H1 (cell line): ENCODE measurements at regions not wholly inside any gene's neighbourhood (a gene's known extent, or its start where the extent isn't known, plus 50 kb on each side); places are given as distances from the start of the nearest gene placed in this dataset.

Source experiments
- CTCF ChIA-PET: fragments of 300-600 bp; sonication (Branson Sonifier 250); formaldehyde crosslinking; loops from one replicate; lab custom pipeline; 2021; ENCODE audit not compliant: partially characterized antibody; lab: Charles Lee
- POLR2A ChIA-PET: fragments of 300-600 bp; sonication (Branson Sonifier 250); formaldehyde crosslinking; loops from one replicate; lab custom pipeline; 2021; ENCODE audit warnings: inconsistent platforms; ENCODE audit not compliant: partially characterized antibody; lab: Charles Lee
- DNase-seq, 2 experiments: peaks; one replicate each; pipeline versions ENCODE4 v3.0.0 to v3.0.0-alpha.2; 2010 to 2022; ENCODE audit warnings: low spot score in 2 of 2, low read depth in 1 of 2, mixed read lengths in 1 of 2
- FAIRE-seq: peaks from 2 replicates; lab custom pipeline; 2011; peaks lifted over from hg19 to GRCh38; lab: Jason Lieb, UNC
- H2AFZ ChIP-seq: 2 replicates; pipeline ENCODE4 v1.8.1; 2012; ENCODE audit warnings: low read length, inconsistent platforms
- H2AK5ac ChIP-seq: 2 replicates; pipeline ENCODE4 v1.6.1; 2013; ENCODE audit warnings: low read depth, low read length
- H2BK120ac ChIP-seq: replicated peaks from 2 replicates; pipeline ENCODE3; 2013; ENCODE audit warnings: low read depth, low read length, inconsistent platforms
- H2BK12ac ChIP-seq: 2 replicates; pipeline ENCODE4 v1.6.1; 2013; ENCODE audit warnings: low read depth, low read length
- H2BK15ac ChIP-seq: 2 replicates; pipeline ENCODE4 v1.6.1; 2013; ENCODE audit warnings: low read length
- H2BK20ac ChIP-seq: 2 replicates; pipeline ENCODE4 v1.6.1; 2013; ENCODE audit warnings: low read length
- H2BK5ac ChIP-seq: 2 replicates; pipeline ENCODE4 v1.6.1; 2013; ENCODE audit warnings: low read depth, low read length
- H3K14ac ChIP-seq: 2 replicates; pipeline ENCODE4 v1.6.1; 2013; ENCODE audit warnings: inconsistent platforms; ENCODE audit not compliant: insufficient read length
- H3K18ac ChIP-seq: 2 replicates; pipeline ENCODE4 v1.6.1; 2013; ENCODE audit warnings: low read length; ENCODE audit errors: extremely low read depth
- H3K23ac ChIP-seq: 2 replicates; pipeline ENCODE4 v1.6.1; 2013; ENCODE audit warnings: inconsistent platforms; ENCODE audit not compliant: insufficient read length
- H3K23me2 ChIP-seq: 2 replicates; pipeline ENCODE4 v1.6.1; 2013; ENCODE audit warnings: low read depth, low read length
- H3K27ac ChIP-seq: 2 replicates; pipeline ENCODE4 v1.6.1; 2011; ENCODE audit warnings: low read depth, low read length, inconsistent platforms
- H3K27me3 ChIP-seq, 4 experiments: replicated peaks in 1 of 4; 1 replicate in 1 of 4; 2 replicates in 3 of 4; pipeline versions ENCODE4 v1.6.1 to v1.8.1; 2011 to 2013; ENCODE audit warnings: low read length in 3 of 4, mild to moderate bottlenecking in 3 of 4, inconsistent platforms in 2 of 4, mixed read lengths in 2 of 4, moderate library complexity in 1 of 4; ENCODE audit not compliant: control insufficient read depth in 3 of 4, insufficient read depth in 3 of 4; ENCODE audit errors: extremely low read depth in 1 of 4
- H3K36me3 ChIP-seq, 4 experiments: 2 replicates each; pipeline versions ENCODE4 v1.6.1 to v1.8.1; 2011 to 2013; ENCODE audit warnings: mild to moderate bottlenecking in 4 of 4, low read length in 3 of 4, moderate library complexity in 2 of 4, control low read depth in 1 of 4, inconsistent platforms in 1 of 4; ENCODE audit not compliant: insufficient read depth in 4 of 4, control insufficient read depth in 2 of 4
- H3K4ac ChIP-seq: replicated peaks from 2 replicates; pipeline ENCODE3; 2013; ENCODE audit warnings: low read length, low read depth, mixed read lengths, inconsistent platforms; ENCODE audit not compliant: insufficient read length
- H3K4me1 ChIP-seq, 4 experiments: replicated peaks in 1 of 4; 1 replicate in 1 of 4; 2 replicates in 3 of 4; pipeline versions ENCODE4 v1.6.1 to v1.8.1; 2011 to 2013; ENCODE audit warnings: low read length in 3 of 4, inconsistent platforms in 2 of 4, mixed read lengths in 1 of 4; ENCODE audit not compliant: insufficient read depth in 4 of 4, control insufficient read depth in 3 of 4
- H3K4me2 ChIP-seq, 2 experiments: 2 replicates each; pipeline versions ENCODE4 v1.6.1 to v1.8.1; 2011 to 2013; ENCODE audit warnings: low read depth in 2 of 2, low read length in 2 of 2, control low read depth in 1 of 2, inconsistent platforms in 1 of 2, mild to moderate bottlenecking in 1 of 2; ENCODE audit not compliant: insufficient read depth in 1 of 2
- H3K4me3 ChIP-seq, 4 experiments: fragments of 200-600, 300-600 bp in 1 of 4; sonication (generic), shearing (Covaris generic), sonication (Bioruptor Twin) in 1 of 4; 2 replicates each; pipeline versions ENCODE4 v1.5.1 to v1.8.1; 2011 to 2016; ENCODE audit warnings: low read length in 4 of 4, low read depth in 3 of 4, control low read depth in 2 of 4, inconsistent platforms in 2 of 4, mild to moderate bottlenecking in 2 of 4, mixed read lengths in 1 of 4, moderate library complexity in 1 of 4; ENCODE audit not compliant: insufficient read depth in 2 of 4; ENCODE audit errors: extremely low read depth in 1 of 4
- H3K56ac ChIP-seq: replicated peaks from 2 replicates; pipeline ENCODE3; 2013; ENCODE audit warnings: low read depth, mild to moderate bottlenecking, mixed read lengths, low read length, inconsistent platforms; ENCODE audit not compliant: insufficient read length
- H3K79me1 ChIP-seq: 2 replicates; pipeline ENCODE4 v1.6.1; 2013; ENCODE audit warnings: low read depth, low read length, control low read depth
- H3K79me2 ChIP-seq, 2 experiments: 2 replicates each; pipeline versions ENCODE4 v1.6.1 to v1.8.1; 2012 to 2013; ENCODE audit warnings: low read length in 2 of 2, mild to moderate bottlenecking in 2 of 2, inconsistent platforms in 1 of 2; ENCODE audit not compliant: insufficient read depth in 2 of 2, control insufficient read depth in 1 of 2
- H3K9ac ChIP-seq, 4 experiments: replicated peaks in 1 of 4; 1 replicate in 1 of 4; 2 replicates in 3 of 4; pipeline versions ENCODE4 v1.6.1 to v1.8.1; 2011 to 2013; ENCODE audit warnings: low read depth in 3 of 4, low read length in 3 of 4, control low read depth in 2 of 4, mild to moderate bottlenecking in 2 of 4, moderate library complexity in 2 of 4, inconsistent platforms in 1 of 4; ENCODE audit errors: extremely low read depth in 1 of 4
- H3K9me3 ChIP-seq, 2 experiments: 2 replicates each; pipeline versions ENCODE4 v1.6.1 to v1.8.1; 2012 to 2013; ENCODE audit warnings: mild to moderate bottlenecking in 2 of 2, moderate library complexity in 2 of 2, control low read depth in 1 of 2, inconsistent platforms in 1 of 2, low read depth in 1 of 2, low read length in 1 of 2, mixed read lengths in 1 of 2; ENCODE audit not compliant: insufficient read depth in 2 of 2
- H4K20me1 ChIP-seq, 2 experiments: replicated peaks in 1 of 2; 2 replicates each; pipeline versions ENCODE3 to v1.8.1; 2011 to 2013; ENCODE audit warnings: inconsistent platforms in 2 of 2, low read length in 2 of 2, mild to moderate bottlenecking in 1 of 2; ENCODE audit not compliant: insufficient read depth in 2 of 2, control insufficient read depth in 1 of 2
- H4K5ac ChIP-seq: 2 replicates; pipeline ENCODE4 v1.6.1; 2013; ENCODE audit warnings: low read length, low read depth, mixed read lengths, inconsistent platforms; ENCODE audit not compliant: insufficient read length
- H4K8ac ChIP-seq: 2 replicates; pipeline ENCODE4 v1.8.0; 2013; ENCODE audit warnings: mild to moderate bottlenecking, moderate library complexity, low read length, inconsistent platforms; ENCODE audit not compliant: insufficient read depth; ENCODE audit errors: extremely low read depth
- H4K91ac ChIP-seq: replicated peaks from 2 replicates; pipeline ENCODE3; 2013; ENCODE audit warnings: low read length, mixed read lengths, inconsistent platforms; ENCODE audit not compliant: insufficient read length
- FOSL1 ChIP-seq: IDR thresholded peaks from 2 replicates; pipeline ENCODE4 v1.6.1; 2011; ENCODE audit warnings: mild to moderate bottlenecking, low read depth, low read length, moderate library complexity; ENCODE audit not compliant: insufficient read depth
- HDAC2 ChIP-seq, 2 experiments: fragments of 300-600 bp in 1 of 2; sonication (generic) in 1 of 2; IDR thresholded peaks; 2 replicates each; pipeline ENCODE4 v1.6.1; 2011 to 2012; ENCODE audit warnings: low read depth in 2 of 2, low read length in 2 of 2, mild to moderate bottlenecking in 2 of 2, moderate library complexity in 2 of 2, borderline replicate concordance in 1 of 2, inconsistent platforms in 1 of 2
- RFX5 ChIP-seq: IDR thresholded peaks from 2 replicates; pipeline ENCODE4 v1.6.1; 2011; ENCODE audit warnings: low read depth, low read length, improper control_type of control experiment, borderline replicate concordance
- SIN3A ChIP-seq, 2 experiments: IDR thresholded peaks in 1 of 2; conservative IDR thresholded peaks in 1 of 2; 2 replicates each; pipeline ENCODE4 v1.6.1; 2011 to 2012; ENCODE audit warnings: low read length in 2 of 2, improper control_type of control experiment in 1 of 2, low read depth in 1 of 2, mild to moderate bottlenecking in 1 of 2
- SP2 ChIP-seq: IDR thresholded peaks from 2 replicates; pipeline ENCODE4 v1.6.1; 2012; ENCODE audit warnings: mild to moderate bottlenecking, low read length, inconsistent platforms
- TAF1 ChIP-seq: IDR thresholded peaks from 2 replicates; pipeline ENCODE4 v1.6.1; 2011; ENCODE audit warnings: mild to moderate bottlenecking, low read depth, low read length
- YY1 ChIP-seq: IDR thresholded peaks from 2 replicates; pipeline ENCODE4 v1.6.1; 2011; ENCODE audit warnings: low read depth, mild to moderate bottlenecking, low read length
- WGBS, 2 experiments: shearing (Covaris generic) in 1 of 2; methylation state at CpG; one replicate each; pipeline versions ENCODE4 v1.1.6 to v1.1.7; 2013 to 2015; ENCODE audit warnings: low lambda C conversion rate in 2 of 2, mixed read lengths in 2 of 2, inconsistent platforms in 1 of 2, low coverage in 1 of 2, missing lambda C conversion rate in 1 of 2; ENCODE audit not compliant: insufficient replicate concordance in 2 of 2, insufficient coverage in 1 of 2, insufficient read length in 1 of 2; ENCODE audit errors: extremely low coverage in 1 of 2, missing lambda C conversion rate in 1 of 2; 5-methylcytosine and 5-hydroxymethylcytosine counted together

GRCh38 chr14:42437809-42438208 lies 831.1 kb downstream of the LRFN5 start:
- Histone ChIP-seq H3K23ac (no peak overlapping the region), H3K23me2 (no peaks in the 10 kb centered on the region), H4K91ac (no peak overlapping the region), H2AK5ac (no peak overlapping the region), H3K4ac (no peak overlapping the region), H2BK15ac (no peak overlapping the region), H3K4me2 (no peak overlapping the region), H3K27me3 (no peaks in the 10 kb centered on the region), H3K14ac (no peak overlapping the region), H3K36me3 (no peaks in the 10 kb centered on the region), H3K4me3 (no peak overlapping the region), H3K56ac (no peak overlapping the region), H3K79me1 (no peaks in the 10 kb centered on the region), H4K8ac (no peak overlapping the region), H2BK5ac (no peak overlapping the region), H3K9ac (no peak overlapping the region), H4K5ac (no peak overlapping the region), H2BK20ac (no peak overlapping the region), H3K18ac (no peak overlapping the region), H3K27ac (no peak overlapping the region), H2BK12ac (no peak overlapping the region), H3K4me1 (no peaks in the 10 kb centered on the region), H2BK120ac (no peak overlapping the region), H3K79me2 (no peaks in the 10 kb centered on the region), H4K20me1 (no peaks in the 10 kb centered on the region), H3K9me3 (0 out of 4 replicates have a peak, but pooled peaks cover 0 to 2% of the 10 kb centered on the region in 2 experiments), H2AFZ (no peak overlapping the region)
- no peak for FAIRE-seq
- TF ChIP-seq HDAC2 (IDR thresholded peaks at IDR 0.05; ENCODE audit: borderline replicate concordance in 1 of 2, low read depth in 2 of 2, low read length in 2 of 2): no peak
- no peak for TF ChIP-seq RFX5
- no peak for TF ChIP-seq TAF1
- TF ChIP-seq YY1: no peak
- TF ChIP-seq SIN3A (conservative IDR thresholded peaks at IDR 0.05 in 1 of 2, IDR thresholded peaks at IDR 0.05 in 1 of 2; ENCODE audit: low read depth in 1 of 2, low read length in 2 of 2): no peak
- TF ChIP-seq FOSL1: no peak
- no peak for TF ChIP-seq SP2
- no peak for DNase-seq
- 80% methylated on average over 5 of the region's 5 CpGs; no CpG with 5 or more reads in 1 of the 2 experiments for WGBS, 2 experiments
- ChIA-PET POLR2A (no interaction called here), CTCF (no interaction called here)
